NCI-H2196 treated with DMSO at 0.1 percent for 48 hours (cell line): ENCODE measurements at regions not wholly inside any gene's neighbourhood (a gene's known extent, or its start where the extent isn't known, plus 50 kb on each side); places are given as distances from the start of the nearest gene placed in this dataset.

Source experiments
- DNase-seq: peaks from one replicate; lab custom pipeline; 2025; ENCODE audit not compliant: unreplicated experiment; lab: John Stamatoyannopoulos, UW

DNA sequence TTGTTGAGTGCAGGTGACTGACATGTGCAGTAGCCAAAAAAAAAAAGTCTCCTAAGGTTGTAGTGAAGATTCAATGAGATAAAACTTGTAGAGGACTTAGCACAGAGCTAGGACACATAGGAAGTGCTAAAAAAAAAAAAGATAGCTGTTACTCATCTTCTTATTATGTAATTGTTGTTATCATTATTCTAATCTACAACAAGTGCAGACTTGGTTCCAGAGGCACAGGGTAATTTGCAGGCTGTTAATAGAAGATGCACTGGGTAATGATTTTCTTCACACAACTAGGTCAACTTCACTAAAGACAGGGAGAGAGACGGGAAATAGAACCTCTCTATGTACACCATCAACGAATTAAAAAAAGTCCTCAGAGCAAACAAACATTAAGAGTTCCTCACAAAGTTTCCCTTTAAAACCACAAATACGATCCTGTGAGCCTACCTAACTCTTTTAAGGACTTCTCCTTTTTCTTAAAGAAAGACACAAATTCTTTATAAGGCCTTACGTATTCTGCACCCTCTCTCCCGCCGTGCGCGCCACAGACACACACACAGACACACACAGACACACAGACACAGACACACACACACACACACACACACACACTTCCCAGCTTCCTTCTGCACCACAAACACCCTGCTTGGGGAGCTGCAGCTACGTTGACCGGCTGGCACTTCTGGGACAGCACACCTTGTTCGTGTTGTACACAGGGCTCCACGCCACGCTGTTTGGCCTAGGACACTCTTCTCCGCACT lies 49.8 kb upstream of the GADD45A start:
- no peak for DNase-seq
